ENCODE measurements at regions not wholly inside any gene's neighbourhood (a gene's known extent, or its start where the extent isn't known, plus 50 kb on each side); places are given as distances from the start of the nearest gene placed in this dataset.

DNA sequence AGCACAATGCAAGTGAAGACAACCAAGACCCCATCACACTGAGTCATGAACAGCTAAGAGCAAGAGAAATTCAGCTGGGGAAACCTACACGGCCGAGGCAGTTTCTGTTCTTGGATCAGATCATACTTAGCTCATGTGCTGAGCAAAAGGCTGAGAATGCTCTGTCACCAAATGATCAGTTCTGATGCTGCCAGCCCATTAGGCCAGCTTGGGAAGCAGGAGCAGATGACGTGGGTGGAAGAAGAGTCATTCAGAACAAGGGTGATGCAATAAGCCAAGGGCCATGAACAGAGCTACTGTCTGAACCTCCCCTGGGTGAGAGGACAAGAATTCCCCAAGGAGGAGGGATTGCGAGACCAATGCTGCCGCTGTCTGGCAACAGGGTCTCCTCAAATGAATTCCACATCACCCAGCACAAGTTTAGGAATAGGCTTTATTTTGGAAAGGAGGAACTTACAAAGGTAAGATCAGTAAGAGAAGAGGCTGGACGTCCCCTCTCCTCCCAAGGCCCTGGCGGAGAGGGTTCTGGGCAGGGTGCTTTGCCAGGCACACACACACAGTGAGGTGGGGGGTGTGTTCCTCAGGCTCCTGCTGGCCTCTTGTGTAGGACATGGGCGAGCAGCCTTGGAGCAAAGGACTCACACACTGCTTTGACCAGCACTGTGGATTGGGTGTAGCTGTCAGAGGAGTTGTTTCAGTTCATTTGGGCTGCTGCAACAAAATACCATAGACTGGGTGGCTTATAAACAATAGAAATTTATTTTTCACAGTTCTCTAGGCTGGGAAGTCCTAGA is 65.6 kb upstream of the CTXND1 start:
- H3K36me3 ChIP-seq (ENCODE audit: control insufficient read depth, insufficient read depth, low read length), result no peaks in the 10 kb centered on the region
- ChIA-PET POLR2A (no interaction called here), CTCF (no interaction called here)
- H3K4me3 ChIP-seq (ENCODE audit: low read depth in 2 of 2, low read length in 2 of 2), result no peak overlapping the region
- no peak for DNase-seq (ENCODE audit: low read depth, low spot score)
- no TSS peak for BruUV-seq (replicated peaks)
- no peaks in the 10 kb centered on the region for H3K9me3 ChIP-seq (ENCODE audit: control insufficient read depth, insufficient read depth, low read depth, low read length)
- intact Hi-C loops (cut with micrococcal nuclease; ENCODE audit: unreplicated experiment), result no loop called here
- H3K4me1 ChIP-seq (ENCODE audit: control insufficient read depth, insufficient read depth, low read length), result no peaks in the 10 kb centered on the region
- in situ Hi-C loops (cut with HindIII; ENCODE audit: low pct_unique_long_range_greater_than_20kb, low sequenced_read_pairs), result no loop called here
- H3K27me3 ChIP-seq (ENCODE audit: control insufficient read depth, insufficient read depth, low read length), result no peaks in the 10 kb centered on the region; the same call in 1 of the 2 replicates
- no peak overlapping the region for H3K27ac ChIP-seq (ENCODE audit: low read length)
- no peak for TF ChIP-seq POLR2AphosphoS5 (IDR thresholded peaks at IDR 0.05; ENCODE audit: low read depth, low read length)
- no peak for TF ChIP-seq SIN3A (IDR thresholded peaks at IDR 0.05; ENCODE audit: borderline replicate concordance, insufficient read depth, low read depth, low read length)
- TF ChIP-seq, protein P1, sequence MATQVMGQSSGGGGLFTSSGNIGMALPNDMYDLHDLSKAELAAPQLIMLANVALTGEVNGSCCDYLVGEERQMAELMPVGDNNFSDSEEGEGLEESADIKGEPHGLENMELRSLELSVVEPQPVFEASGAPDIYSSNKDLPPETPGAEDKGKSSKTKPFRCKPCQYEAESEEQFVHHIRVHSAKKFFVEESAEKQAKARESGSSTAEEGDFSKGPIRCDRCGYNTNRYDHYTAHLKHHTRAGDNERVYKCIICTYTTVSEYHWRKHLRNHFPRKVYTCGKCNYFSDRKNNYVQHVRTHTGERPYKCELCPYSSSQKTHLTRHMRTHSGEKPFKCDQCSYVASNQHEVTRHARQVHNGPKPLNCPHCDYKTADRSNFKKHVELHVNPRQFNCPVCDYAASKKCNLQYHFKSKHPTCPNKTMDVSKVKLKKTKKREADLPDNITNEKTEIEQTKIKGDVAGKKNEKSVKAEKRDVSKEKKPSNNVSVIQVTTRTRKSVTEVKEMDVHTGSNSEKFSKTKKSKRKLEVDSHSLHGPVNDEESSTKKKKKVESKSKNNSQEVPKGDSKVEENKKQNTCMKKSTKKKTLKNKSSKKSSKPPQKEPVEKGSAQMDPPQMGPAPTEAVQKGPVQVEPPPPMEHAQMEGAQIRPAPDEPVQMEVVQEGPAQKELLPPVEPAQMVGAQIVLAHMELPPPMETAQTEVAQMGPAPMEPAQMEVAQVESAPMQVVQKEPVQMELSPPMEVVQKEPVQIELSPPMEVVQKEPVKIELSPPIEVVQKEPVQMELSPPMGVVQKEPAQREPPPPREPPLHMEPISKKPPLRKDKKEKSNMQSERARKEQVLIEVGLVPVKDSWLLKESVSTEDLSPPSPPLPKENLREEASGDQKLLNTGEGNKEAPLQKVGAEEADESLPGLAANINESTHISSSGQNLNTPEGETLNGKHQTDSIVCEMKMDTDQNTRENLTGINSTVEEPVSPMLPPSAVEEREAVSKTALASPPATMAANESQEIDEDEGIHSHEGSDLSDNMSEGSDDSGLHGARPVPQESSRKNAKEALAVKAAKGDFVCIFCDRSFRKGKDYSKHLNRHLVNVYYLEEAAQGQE (IDR thresholded peaks at IDR 0.05; ENCODE audit: insufficient read depth in 1 of 2, low read depth in 2 of 2, low read length in 1 of 2), result no peak
- ATAC-seq, result no peak

DNA sequence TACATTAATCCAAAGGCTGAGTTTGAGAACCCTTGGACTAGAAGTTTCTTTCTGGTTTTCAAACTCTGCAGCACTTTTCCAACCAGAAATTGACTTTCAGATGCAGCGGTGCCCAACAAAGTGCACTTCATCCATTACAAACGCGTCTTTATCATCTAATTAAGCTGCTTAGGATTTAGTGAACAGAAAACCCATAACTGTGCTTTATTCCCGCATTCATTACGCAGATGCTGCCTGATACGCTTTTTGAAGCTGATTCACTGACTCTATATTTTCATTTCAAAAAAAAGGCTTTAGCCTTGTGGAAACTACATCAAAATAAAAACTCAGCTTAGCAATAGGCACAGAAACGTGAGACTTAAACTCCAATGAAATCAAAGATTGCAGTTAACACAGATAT is 69.8 kb upstream of the CTXND1 start:
- in situ Hi-C loops (cut with HindIII; ENCODE audit: low pct_unique_long_range_greater_than_20kb, low sequenced_read_pairs), result no loop called here
- CTCF ChIA-PET, result no interaction called here

More for the DNA sequence above, 69.8 kb upstream of the CTXND1 start:
- TF ChIP-seq POLR2AphosphoS5 (IDR thresholded peaks at IDR 0.05; ENCODE audit: low read depth, low read length), result no peak
- no peak for TF ChIP-seq SIN3A (IDR thresholded peaks at IDR 0.05; ENCODE audit: borderline replicate concordance, insufficient read depth, low read depth, low read length)
- TF ChIP-seq TCF7L2 (IDR thresholded peaks at IDR 0.05; ENCODE audit: low read depth, low read length), result no peak
- TF ChIP-seq, protein P2, sequence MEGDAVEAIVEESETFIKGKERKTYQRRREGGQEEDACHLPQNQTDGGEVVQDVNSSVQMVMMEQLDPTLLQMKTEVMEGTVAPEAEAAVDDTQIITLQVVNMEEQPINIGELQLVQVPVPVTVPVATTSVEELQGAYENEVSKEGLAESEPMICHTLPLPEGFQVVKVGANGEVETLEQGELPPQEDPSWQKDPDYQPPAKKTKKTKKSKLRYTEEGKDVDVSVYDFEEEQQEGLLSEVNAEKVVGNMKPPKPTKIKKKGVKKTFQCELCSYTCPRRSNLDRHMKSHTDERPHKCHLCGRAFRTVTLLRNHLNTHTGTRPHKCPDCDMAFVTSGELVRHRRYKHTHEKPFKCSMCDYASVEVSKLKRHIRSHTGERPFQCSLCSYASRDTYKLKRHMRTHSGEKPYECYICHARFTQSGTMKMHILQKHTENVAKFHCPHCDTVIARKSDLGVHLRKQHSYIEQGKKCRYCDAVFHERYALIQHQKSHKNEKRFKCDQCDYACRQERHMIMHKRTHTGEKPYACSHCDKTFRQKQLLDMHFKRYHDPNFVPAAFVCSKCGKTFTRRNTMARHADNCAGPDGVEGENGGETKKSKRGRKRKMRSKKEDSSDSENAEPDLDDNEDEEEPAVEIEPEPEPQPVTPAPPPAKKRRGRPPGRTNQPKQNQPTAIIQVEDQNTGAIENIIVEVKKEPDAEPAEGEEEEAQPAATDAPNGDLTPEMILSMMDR (IDR thresholded peaks at IDR 0.05), result no peak
- TF ChIP-seq, protein P1 (IDR thresholded peaks at IDR 0.05; ENCODE audit: insufficient read depth in 1 of 2, low read depth in 2 of 2, low read length in 1 of 2), result no peak
- POLR2A ChIA-PET, result no interaction called here
- H3K4me3 ChIP-seq (ENCODE audit: low read depth in 2 of 2, low read length in 2 of 2), result no peak overlapping the region
- no peak for ATAC-seq
- BruUV-seq (replicated peaks), result no TSS peak
- no peaks in the 10 kb centered on the region for H3K9me3 ChIP-seq (ENCODE audit: control insufficient read depth, insufficient read depth, low read depth, low read length)
- no peaks in the 10 kb centered on the region for H3K27me3 ChIP-seq (ENCODE audit: control insufficient read depth, insufficient read depth, low read length)
- no peaks in the 10 kb centered on the region for H3K36me3 ChIP-seq (ENCODE audit: control insufficient read depth, insufficient read depth, low read length)
- DNase-seq (ENCODE audit: low read depth, low spot score), result no peak
- intact Hi-C loops (cut with micrococcal nuclease; ENCODE audit: unreplicated experiment), result no loop called here
- no peak overlapping the region for H3K27ac ChIP-seq (ENCODE audit: low read length)
- no peaks in the 10 kb centered on the region for H3K4me1 ChIP-seq (ENCODE audit: control insufficient read depth, insufficient read depth, low read length)

Measured in Panc1 (cell line).